ENCODE measurements at regions not wholly inside any gene's neighbourhood (a gene's known extent, or its start where the extent isn't known, plus 50 kb on each side); places are given as distances from the start of the nearest gene placed in this dataset.

GRCh38 chr3:152927131-152927530 lies 92.2 kb downstream of the P2RY1 start:
- TF ChIP-seq CTCF (conservative IDR thresholded peaks at IDR 0.05 in 1 of 2, IDR thresholded peaks at IDR 0.05 in 1 of 2; ENCODE audit: low read depth in 1 of 2, low read length in 2 of 2) (no peak), EZH2 (IDR thresholded peaks at IDR 0.05; ENCODE audit: low read length, missing control alignments) (no peak)

All from fibroblast of lung (primary cell).